ENCODE measurements at regions not wholly inside any gene's neighbourhood (a gene's known extent, or its start where the extent isn't known, plus 50 kb on each side); places are given as distances from the start of the nearest gene placed in this dataset.
A peak's percentile ranks its signal among the peaks of the same experiment; 100 is the strongest.

DNA sequence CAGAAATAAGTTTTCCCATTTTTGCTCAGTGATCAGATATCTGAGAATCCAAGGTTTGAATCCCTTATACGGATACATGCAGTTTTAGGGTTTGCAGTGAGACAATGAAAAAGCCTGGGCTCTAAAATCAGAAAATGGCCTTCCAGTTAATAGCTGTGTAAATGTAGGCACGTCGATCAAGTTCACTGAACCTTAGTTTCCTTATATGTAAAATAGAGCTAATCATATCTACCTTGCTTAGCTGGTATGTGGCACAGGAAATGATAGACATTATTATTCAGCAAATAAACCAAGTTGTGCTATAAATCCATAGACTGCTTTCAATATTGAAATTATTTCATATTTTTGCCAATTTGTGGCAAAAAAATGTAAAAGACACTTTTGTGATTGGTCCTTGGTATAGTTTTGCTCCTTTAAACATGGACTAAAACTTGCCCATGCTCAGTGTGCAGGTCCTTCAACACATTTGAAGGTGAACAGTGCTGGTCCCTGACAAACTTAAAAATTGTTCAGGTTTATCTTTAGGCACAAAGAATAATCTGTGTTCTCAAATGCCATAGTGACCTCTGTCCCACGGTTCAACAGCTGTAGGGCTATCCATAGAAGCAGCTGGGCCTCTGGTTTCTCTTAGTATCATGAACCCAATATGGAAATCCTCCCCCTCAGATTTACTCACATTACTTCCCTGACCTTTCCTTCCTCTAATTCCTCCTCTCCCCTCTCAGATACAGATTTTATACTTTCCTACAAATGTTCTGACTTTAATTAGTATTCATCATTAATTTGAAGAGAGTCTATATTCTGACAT, 51.0 kb downstream of the CCDC54 start:
- DNase-seq (ENCODE audit: low read depth in 2 of 2) = no peak

DNA sequence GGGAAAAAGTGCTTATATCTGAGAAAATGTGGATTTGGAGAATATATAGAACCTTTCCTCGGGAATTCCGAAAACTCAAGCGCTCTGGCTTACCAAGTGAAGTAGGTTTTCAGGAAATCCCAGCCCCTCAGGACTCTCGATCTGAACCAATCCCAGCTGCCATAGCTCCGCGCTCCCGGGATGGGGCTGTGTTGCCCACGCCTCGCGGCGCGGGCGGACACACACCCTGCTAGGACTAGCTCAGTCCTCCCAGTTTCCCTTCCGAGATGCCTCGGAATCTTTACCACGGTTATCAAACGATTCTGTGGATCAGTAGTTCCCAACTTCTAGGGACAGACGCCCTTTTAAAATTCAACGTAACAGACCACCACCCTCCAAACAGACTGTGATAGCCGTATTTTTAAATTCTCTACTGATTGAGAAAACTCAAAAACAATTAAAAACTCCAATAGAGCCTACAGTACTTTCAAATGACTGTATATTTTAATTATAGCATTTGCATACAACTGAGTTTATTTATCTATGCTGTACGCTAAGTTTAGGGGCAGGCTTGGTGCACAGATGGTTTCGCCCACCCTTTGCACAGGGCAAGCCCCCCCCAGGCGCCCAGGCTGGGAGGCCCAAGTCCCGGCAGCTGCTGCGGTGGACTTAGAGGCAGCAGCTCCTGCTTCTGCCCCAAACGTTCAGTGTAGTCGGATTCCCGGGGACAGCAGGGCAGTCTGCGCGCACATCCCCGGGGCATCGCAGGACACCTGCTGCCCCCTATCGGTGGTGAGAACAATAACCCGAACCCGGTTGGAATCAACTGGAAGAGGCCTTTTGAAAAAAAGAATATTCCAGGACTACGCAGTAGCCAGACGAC, 52.3 kb downstream of the CCDC54 start:
- DNase-seq (ENCODE audit: low read depth in 2 of 2) = peak; percentile 21 to 23

DNA sequence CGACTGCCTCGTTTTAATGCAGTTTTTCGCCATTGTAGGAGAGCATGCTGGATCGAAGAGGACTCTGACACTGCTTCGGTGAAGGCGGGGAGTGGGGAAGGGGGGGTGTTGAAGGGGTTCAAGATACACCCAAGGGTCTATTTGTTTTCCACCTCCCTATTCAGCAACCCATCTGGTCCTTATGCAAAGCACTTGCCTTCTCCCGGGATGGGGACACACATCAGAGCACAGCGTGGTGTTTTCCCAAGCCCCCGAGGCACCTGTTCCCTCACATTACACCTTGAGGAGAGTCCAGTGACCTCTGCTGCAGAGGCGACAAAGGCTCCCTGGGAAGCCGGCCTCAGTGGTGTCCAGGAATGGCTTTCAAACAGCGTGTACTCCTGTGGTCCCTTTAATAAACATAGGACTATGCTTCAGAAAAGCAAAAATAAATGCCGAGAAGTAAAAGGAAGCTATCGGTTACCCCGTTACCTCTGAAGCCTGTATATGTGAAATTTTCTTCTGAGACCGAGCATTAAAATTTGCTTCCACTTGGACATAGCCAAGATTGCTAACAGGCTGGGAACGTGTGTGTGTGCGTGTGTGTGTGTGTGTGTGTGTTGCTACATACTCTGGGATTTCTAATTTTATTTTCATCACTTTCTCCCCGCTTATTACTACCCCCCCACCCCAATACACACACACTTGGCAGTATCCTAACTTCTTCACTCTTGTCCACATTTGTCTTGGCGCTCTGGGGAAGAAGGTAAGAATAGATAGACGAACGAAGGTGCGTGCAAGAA, 53.2 kb downstream of the CCDC54 start:
- DNase-seq (ENCODE audit: low read depth in 2 of 2) = no peak

DNA sequence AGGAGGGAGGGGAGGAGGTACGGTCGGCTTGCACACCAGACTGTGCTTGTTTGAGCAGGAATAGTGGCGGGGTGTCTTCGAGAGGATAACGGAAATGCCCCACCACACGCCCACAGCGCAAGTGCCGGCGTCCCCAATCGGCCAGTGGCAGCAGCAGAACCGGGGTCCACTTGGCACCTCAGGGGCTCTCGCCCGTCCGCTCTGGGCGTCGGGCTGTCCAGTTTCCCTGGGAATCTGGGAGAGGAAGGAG, 53.7 kb downstream of the CCDC54 start:
- DNase-seq (ENCODE audit: low read depth in 2 of 2) = no peak

DNA sequence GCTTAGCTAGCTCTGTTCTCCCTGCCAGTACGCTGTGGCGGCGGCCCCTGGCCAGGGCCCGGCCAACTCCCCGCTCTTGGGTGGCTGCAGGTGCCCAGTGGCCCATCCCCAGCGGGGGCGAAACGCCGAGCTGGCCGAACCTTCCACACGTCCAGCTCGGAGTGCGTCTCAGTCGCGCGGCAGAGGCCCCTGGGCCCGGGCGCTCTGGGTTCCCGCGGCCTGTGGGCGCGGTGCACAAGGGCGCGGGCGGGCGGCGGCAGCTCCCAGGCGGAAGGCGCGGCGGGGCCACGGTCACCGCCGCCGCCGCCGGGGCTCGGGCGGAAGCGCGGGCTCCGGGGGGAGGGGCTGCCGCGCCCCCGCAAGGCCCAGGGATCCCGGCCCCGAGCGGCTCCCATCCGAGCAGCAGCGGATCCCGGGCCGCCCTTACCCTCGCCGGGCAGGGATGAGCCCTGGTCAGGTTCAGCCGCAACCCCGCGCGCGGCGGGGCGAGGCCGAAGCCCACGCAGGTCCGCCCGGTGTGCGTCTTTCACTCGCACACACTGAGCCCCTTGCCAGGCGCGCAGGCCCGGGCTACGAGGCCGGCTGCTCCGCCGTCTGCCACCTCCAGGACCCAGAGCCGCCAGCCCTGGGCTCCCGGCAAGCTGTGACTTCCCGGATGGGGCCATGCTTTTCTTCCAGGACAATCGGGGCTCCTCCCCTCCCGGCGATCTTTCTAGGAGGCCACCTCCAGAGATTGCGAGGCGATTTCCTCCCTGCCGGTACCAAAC, 54.2 kb downstream of the CCDC54 start:
- DNase-seq (ENCODE audit: low read depth in 2 of 2) = peak in 1 of 2 donors; percentile 19

DNA sequence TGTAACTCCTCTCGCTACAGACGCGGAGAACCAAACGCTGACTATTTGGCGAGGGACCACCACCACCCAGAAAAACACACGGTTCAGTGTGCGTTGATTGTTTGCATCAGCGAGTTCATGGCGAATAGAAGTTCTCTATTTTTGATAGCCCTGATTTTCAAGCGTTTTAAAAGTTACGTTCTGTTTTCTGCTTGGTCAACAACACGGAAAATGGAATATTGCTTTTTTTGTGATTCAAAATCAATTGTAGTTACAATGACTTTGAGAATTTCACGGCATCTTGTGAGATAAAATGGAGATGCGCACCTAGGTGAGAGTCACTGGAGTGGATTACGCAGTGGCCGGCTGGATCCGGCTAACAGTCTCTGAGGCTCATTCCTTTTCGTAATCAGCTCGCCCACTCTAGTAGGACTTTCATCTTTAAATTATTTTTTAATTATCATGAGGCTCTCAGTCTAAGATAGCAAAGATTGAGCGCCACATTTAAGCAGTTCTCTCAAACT, 54.8 kb downstream of the CCDC54 start:
- DNase-seq (ENCODE audit: low read depth in 2 of 2) = no peak

DNA sequence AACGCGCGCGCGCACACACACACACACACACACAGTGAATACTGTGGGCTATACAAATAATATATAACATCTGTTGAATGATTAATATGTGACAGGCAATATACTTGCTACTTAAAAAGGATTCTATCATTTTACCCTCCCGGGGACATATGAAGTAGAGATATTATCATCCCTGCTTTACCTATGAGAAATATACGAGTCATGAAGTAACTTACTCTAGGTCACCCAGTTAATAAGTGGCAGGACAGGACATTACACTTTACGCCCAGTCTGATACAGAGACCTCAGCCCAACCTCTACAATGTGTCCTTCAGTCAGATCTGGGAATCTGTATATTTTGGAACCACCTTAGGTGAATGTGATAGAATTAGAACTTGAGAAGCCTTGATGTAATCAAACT, 55.4 kb downstream of the CCDC54 start:
- no peak for DNase-seq (ENCODE audit: low read depth in 2 of 2)

DNA sequence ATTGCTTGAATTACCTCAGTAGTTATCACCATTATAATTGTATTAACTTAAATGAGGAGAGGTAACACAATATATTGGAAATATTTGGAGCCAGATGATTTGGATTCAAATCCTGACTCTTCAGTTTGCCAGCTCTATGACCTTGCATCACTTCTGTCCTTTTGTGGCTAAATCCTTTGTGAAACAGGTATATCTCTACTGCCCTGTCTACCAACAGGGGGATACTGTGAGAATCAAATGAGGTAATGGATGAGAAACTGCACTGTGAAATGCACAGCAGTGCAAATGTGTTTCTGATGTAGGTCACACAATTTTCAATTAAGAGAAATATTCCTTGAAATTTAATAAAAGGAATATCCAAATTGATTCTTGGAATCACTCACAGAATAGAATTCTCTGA, 58.8 kb downstream of the CCDC54 start:
- DNase-seq (ENCODE audit: low read depth in 2 of 2) = no peak

DNA sequence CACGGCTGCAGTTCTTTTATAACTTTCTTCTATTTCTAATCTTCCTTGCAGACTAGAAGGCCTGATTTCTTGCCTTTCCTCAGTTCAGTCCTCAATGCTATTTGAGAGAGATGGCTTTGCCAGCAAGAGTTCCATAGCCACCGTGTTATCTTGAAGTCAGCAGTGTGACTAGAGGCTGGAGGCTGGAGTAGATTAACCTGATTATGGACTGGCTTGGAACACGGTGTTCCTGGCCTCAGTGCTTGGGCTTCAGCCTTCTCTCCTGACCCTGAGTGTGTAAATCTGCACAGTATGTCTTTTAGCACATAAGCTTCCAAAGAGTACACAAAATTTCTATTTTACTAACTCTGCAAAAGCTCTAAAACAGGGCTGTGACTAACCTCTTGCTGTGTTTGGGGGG, 61.4 kb downstream of the CCDC54 start:
- DNase-seq (ENCODE audit: low read depth in 2 of 2) = no peak

DNA sequence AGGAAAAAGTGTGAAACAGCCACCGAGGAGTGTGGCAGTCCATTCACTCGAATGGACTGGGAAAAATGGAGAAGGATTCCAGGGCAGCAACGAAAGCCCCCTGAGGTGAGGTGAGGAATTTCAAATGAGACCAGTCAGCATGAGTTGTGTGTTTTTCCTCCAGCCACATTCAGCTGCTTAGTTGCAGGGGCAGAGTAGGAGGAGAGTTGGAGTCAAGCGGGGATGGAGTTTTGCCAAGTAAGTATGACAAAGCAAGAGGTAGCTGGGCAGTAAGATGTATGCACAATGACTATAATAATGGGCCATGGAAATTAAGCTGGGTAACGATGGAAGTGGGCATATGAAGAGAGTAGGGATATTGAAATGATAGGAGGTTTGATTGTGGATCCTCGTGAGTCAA, 64.4 kb downstream of the CCDC54 start:
- DNase-seq (ENCODE audit: low read depth in 2 of 2) = no peak

DNA sequence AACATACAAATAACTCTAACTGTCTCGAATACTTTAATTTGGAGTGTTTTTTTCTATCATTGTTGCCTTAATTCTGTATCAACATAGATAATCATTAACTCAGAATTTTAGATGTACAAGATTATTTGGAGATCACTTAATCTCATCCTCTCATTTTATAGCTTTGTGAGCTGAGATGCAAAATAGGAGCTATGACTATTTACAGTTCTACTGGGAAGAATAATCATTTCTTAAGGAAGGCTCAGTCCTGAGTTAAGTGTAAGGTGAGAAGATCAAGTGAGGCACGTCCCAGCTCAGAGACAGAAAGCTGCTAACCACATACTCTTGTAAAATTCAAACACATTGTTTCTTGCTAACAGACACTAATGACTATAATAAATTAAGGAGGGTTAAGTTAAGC, 66.2 kb downstream of the CCDC54 start:
- no peak for DNase-seq (ENCODE audit: low read depth in 2 of 2)

DNA sequence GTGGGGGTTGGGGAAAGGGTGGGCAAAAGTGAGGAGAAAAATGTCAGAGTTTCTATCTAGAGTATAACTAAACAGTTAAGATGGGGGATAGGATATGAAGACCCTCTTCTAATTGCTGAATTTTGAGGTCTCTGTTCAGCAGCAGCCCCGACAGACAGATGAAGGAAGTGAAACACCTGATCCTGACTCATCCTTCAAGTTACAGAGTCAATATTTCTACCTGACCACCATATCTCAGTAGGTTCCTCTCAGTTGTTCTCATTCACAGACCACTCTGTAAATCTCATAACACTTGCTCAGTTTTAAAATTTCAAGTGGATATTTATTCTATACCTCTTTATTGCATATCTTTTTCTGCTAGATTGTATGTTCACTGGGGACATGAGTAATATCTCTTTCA, 69.5 kb downstream of the CCDC54 start:
- DNase-seq (ENCODE audit: low read depth in 2 of 2) = no peak

DNA sequence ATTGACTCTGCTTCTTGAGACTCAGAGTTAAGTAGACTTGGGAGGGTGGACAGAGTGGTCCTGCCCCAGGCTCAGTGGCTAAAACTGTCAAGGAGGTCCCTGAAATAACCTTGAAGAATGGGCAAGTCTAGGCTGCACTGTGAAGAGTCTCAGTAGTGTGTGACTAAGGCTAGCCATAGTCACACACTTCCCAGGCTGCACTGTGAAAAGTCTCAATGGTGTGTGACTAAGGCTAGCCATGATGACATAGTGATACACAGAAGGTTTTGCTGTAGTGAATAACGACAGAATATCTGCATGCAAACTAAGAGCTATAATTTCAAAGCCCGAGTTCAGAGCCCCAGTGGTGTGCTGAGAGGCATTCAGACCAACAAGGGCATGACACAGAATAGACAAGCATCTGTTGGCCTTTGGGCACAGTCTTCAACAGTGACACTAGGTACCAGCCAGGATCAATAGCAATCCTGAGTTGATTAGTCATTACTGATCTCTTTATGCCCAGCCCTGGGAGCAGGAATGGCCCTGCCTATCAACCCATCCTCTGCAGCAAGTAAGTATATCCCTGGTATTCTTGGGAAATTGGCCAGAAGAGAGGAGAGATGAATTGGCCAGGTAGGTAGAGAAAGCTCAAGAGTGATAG, 72.4 kb upstream of the BBX start:
- DNase-seq (ENCODE audit: low read depth in 2 of 2) = no peak

DNA sequence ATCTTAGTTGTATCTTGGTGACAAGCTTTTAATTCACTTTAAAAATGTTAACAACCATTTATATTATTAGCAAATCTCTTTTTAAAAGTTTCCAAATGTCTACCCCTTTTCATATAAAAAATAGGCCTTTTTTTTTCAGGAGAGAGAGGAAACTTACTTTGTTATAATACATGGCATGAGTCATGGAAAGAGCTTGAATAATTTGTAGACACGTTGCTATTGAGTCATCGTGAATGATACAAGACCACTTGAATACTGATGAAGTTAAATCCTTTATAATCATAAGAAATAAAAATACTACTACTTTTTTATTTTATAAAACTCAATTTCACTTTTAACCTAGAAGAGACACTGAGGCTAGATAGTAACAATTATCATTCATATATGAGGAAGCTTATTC, 70.3 kb upstream of the BBX start:
- DNase-seq (ENCODE audit: low read depth in 2 of 2) = no peak

DNA sequence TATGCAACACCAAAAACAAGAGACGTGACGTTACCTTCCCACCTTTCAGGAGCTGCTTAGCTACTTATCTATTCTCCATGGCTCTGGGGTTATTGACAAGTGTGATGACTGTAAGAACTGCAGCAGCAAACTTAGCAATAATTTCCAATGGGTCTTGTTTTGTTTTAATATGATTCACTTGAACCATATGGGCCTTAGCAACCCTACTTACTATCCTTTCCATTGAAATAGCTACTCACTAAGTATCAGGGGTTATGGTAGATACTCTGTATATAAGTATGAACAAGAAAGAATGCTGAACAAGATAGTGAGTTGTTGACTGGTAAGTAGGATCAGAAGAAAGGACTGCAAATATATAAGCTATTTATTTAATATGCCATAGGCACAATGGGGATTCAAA, 69.3 kb upstream of the BBX start:
- no peak for DNase-seq (ENCODE audit: low read depth in 2 of 2)

DNA sequence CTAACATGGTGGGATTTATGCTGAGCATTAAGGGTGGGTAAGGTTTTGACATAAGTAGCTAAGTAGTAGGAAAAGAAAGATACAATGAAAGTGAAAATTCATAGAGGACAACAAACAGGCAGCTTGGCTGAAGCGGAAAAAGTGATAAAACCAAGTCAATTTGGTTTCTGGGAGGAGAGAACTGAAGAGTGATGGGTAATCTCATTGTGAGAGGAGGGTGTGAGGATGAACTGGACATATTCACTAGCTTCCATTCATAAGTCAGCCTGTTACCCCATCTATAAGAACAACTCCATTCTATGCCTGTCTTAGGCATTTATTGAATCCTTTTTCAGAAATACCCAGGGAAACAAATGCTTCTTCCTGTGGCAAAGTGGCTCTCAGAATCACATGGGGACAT, 67.1 kb upstream of the BBX start:
- no peak for DNase-seq (ENCODE audit: low read depth in 2 of 2)

DNA sequence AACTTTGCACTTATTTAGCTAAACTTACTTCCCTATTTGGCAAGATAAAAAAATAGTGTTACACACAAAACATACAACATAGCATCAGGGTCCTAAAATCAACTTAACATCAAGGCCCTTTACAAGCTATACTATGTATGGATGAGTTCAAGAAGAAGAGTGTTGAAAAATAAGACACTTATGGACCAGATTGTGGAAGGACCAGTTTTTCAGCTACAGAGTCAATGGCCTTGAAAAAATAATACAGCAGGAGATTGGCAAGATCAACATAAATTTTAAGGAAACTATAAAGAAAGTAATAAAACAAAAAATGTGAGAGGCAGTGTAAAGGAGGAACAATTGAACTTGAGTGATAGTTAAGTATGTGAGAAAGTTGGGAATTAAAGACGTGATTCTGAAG, 66.3 kb upstream of the BBX start:
- DNase-seq (ENCODE audit: low read depth in 2 of 2) = no peak

DNA sequence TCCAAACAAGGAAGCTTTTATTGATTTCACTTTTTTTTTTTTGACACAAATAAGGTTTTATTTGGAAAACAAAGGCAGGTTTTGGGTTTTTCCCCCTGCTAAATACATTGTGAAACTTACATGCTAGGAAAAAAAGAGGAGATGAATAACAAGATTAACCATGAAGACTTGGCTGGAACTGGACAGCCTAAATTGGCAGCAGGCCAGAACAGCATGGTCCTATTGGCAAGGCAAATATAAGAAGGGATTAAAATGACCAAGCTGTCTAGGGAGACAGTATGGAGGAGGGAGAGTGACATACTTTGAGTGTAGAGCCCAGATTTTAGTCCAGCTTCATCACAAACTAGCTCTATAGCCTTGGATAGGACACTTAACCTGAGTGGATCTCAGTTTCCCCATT, 63.9 kb upstream of the BBX start:
- DNase-seq (ENCODE audit: low read depth in 2 of 2) = no peak

DNA sequence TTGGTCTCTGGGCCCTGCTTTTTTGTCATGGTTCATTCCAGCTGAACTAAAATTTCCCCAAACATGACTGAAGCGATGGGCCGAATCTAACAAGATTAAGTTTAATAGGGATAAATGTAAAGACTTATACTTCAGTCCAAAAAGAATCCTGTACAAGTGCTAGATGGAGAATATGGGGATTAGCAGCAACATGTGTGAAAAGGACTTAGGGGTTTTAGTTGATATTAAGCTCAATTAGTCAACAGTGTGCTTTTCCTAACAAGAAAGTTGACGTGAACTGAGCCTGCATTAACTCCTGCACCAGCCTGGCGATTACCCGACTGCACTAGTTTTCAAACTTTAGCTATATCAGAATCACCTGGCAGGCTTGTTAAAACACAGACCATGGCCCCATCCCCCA, 61.0 kb upstream of the BBX start:
- DNase-seq (ENCODE audit: low read depth in 2 of 2) = no peak

DNA sequence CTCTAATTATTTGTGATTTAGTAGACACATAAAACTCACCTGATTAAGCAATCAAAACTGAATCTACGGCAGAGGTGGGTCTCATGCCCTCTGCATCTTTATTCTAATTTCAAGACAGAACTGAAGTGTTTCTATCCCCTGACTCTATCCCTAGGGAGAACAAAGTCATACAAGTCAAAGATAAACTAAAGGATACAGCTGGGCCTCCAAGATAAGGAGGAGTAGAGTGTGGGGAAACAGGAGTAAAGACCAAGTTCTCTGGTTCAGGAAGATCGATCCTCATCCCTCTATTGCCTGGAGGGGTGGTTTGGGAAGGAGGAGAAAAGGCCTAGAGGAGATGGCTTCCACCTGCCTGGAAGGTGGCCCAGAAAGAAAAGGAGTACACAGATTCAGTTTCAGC, 58.7 kb upstream of the BBX start:
- no peak for DNase-seq (ENCODE audit: low read depth in 2 of 2)

DNA sequence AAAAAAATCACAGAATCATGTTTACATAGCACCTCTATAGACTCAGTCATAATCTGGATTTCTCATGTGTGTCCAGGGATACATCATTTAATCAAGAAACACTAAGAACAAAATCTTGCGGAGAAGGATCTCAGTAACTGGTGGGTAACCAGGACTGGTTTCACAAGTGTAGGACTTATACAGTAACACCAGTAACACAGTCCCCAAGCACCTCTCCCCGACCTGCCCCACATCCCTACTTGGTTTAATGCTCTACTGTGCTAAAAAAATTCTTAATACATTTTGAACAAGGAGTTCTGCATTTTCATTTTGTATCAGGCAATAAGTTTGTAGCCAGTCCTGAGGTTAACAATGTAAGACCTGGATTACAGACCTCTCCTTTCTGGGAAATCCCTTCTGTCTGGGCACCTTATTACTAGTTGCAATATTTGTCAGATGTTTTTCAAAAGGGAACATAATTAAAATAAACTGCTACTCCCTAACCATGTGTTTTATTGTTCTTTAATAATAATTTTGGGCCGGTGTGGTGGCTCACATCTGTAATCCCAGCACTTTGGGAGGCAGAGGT, 57.6 kb upstream of the BBX start:
- no peak for DNase-seq (ENCODE audit: low read depth in 2 of 2)
